Tibial artery (tissue), 4 donors: ENCODE measurements at regions not wholly inside any gene's neighbourhood (a gene's known extent, or its start where the extent isn't known, plus 50 kb on each side); places are given as distances from the start of the nearest gene placed in this dataset.

Experiments
- DNase-seq, 2 donors: peaks; one replicate each; pipeline ENCODE4 v3.0.0-alpha.2; 2019
- H3K27ac ChIP-seq, 2 donors: fragments of 200-600 bp; sonication (generic) in 1 of 2; 1 replicate in 1 of 2; 2 replicates in 1 of 2; pipeline ENCODE4 v1.5.1; 2018 to 2019; ENCODE audit warnings: mild to moderate bottlenecking in 1 of 2
- H3K27me3 ChIP-seq, 2 donors: fragments of 200-600 bp; sonication (generic) in 1 of 2; one replicate each; pipeline versions ENCODE4 v1.5.1 to v1.6.0; 2016 to 2019
- H3K36me3 ChIP-seq, 3 donors: fragments of 200-600 bp; sonication (generic) in 2 of 3; one replicate each; pipeline ENCODE4 v1.5.1; 2016 to 2019; ENCODE audit warnings: mild to moderate bottlenecking in 2 of 3
- H3K4me1 ChIP-seq, 4 donors: fragments of 200-600 bp; sonication (generic) in 2 of 4; 1 replicate in 3 of 4; 2 replicates in 1 of 4; pipeline ENCODE4 v1.5.1; 2016 to 2019
- H3K4me3 ChIP-seq, 2 donors: fragments of 200-600 bp; sonication (generic) in 1 of 2; 1 replicate in 1 of 2; 2 replicates in 1 of 2; pipeline ENCODE4 v1.5.1; 2018 to 2019; ENCODE audit warnings: mild to moderate bottlenecking in 2 of 2
- H3K9me3 ChIP-seq, 3 donors: fragments of 200-600 bp; sonication (generic) in 1 of 3; one replicate each; pipeline ENCODE4 v1.5.1; 2016 to 2019
- intact Hi-C: fragments of 100-400 bp; cut with DNase I; formaldehyde crosslinking; loops from one replicate; pipeline ENCODE4 v1.15.0; 2023; ENCODE audit warnings: low total_unique reads
- TF ChIP-seq, protein P1 (sequence below), 2 experiments: fragments of 200-600 bp in 1 of 2; fragments of 450-650 bp in 1 of 2; IDR thresholded peaks; one replicate each; pipeline ENCODE4 v1.5.1; 2017 to 2019; ENCODE audit warnings: antibody characterized with exemption in 2 of 2, mild to moderate bottlenecking in 1 of 2, moderate library complexity in 1 of 2

DNA sequence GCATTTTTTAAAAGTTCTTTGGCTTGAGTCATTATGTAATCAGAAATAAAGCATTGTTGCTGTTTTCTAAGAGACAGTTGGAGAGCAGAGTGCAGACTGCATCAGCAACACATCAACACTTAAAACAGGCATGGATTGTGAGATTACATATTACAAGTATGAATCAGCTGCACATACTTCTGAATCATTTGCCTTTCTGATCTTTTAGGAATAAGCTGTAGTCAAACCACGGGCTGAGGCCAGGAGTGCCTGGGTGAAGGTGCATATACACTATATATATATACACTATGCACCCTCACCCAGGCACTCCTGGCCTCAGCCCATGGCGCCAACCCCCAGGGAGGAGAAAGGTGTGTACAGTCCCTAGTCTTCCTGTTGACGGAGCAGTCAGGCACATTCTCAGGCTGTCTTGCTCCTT lies 52.4 kb upstream of the DLX6 start:
- intact Hi-C loops = no loop called here
- peaks cover 0 to 6% of the 10 kb centered on the region in 2 donors for H3K27me3 ChIP-seq
- H3K9me3 ChIP-seq = no peaks in the 10 kb centered on the region
- H3K4me3 ChIP-seq = no peak overlapping the region
- TF ChIP-seq, protein P1, sequence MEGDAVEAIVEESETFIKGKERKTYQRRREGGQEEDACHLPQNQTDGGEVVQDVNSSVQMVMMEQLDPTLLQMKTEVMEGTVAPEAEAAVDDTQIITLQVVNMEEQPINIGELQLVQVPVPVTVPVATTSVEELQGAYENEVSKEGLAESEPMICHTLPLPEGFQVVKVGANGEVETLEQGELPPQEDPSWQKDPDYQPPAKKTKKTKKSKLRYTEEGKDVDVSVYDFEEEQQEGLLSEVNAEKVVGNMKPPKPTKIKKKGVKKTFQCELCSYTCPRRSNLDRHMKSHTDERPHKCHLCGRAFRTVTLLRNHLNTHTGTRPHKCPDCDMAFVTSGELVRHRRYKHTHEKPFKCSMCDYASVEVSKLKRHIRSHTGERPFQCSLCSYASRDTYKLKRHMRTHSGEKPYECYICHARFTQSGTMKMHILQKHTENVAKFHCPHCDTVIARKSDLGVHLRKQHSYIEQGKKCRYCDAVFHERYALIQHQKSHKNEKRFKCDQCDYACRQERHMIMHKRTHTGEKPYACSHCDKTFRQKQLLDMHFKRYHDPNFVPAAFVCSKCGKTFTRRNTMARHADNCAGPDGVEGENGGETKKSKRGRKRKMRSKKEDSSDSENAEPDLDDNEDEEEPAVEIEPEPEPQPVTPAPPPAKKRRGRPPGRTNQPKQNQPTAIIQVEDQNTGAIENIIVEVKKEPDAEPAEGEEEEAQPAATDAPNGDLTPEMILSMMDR (IDR thresholded peaks at IDR 0.05) = no peak
- no peak for DNase-seq
- no peak overlapping the region for H3K27ac ChIP-seq
- no peaks in the 10 kb centered on the region for H3K36me3 ChIP-seq
- H3K4me1 ChIP-seq = peaks cover 0 to 19% (median 13%) of the 10 kb centered on the region in 4 donors

DNA sequence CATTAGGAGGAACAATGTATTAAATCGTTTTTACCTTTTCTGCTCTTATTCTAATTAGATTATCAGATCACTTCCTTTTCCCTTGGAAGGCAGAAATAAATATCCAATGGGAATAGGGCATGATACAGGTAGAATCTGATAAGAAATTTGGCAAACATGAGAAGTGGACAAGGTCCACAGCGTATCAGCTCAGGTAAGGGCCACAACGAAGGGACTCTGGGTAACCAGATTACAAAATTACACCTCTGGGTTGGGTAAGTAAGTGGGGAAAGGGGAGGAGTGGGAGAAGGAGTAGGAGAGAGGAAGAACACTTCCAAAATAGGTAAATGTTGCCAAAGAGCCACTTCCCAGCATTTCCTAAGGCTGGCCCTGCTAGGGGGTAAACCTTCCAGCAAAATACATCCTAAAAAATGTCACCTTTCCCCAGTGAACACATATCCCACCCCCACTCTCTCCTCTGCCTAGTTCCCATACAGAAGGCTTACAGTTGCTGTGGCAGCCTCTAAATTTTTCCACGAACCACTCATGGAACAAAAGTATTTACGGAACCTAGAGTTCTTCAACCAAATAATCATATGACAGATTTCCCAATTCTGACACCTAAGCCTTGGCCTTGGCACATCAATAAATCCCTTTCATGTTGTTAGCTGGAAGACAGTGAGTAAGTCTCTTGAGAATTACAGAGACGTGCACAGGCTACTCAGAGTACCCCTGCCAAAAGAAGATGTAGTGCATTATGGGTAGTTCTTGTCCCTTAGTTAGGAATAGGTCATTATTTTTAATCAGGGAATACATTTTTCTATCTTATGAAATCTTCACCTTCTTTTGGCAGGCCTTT lies 51.5 kb upstream of the DLX6 start:
- H3K27me3 ChIP-seq = peaks cover 0 to 7% of the 10 kb centered on the region in 2 donors
- DNase-seq = no peak
- H3K9me3 ChIP-seq = no peaks in the 10 kb centered on the region
- TF ChIP-seq, protein P1 (IDR thresholded peaks at IDR 0.05) = no peak
- no peak overlapping the region for H3K27ac ChIP-seq
- intact Hi-C loops = no loop called here
- H3K4me1 ChIP-seq = peaks cover 0 to 18% (median 11%) of the 10 kb centered on the region in 4 donors
- no peak overlapping the region for H3K4me3 ChIP-seq
- H3K36me3 ChIP-seq = no peaks in the 10 kb centered on the region
